ENCODE measurements at regions not wholly inside any gene's neighbourhood (a gene's known extent, or its start where the extent isn't known, plus 50 kb on each side); places are given as distances from the start of the nearest gene placed in this dataset.

DNA sequence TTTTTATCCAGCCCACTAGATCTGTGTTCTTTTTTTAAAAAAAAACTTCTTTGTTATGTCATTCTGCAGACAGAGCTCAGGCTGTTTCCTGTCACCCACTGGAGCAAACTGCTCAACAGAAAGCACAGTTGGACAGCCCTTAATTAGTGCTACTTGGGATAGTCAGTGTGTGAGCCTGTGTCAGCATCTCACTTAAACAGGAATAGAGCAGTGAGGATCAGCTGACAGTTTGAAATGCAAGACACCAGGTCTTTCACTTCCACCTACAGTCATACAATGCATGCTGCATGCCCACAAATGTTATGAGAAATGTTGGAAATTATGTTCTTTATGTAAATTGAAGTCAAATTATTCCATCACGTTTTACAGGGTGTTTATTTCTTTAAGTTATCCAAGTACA is 174.9 kb downstream of the NR4A2 start:
- TF ChIP-seq RAD21 (CRISPR knock-in tag; conservative IDR thresholded peaks at IDR 0.05 in 1 of 2, IDR thresholded peaks at IDR 0.05 in 1 of 2) (peak in 1 of 2 experiments; percentile 40; a peak in 2 of 4 replicates), MITF (IDR thresholded peaks at IDR 0.05) (no peak)
- no peaks in the 10 kb centered on the region for H3K9me3 ChIP-seq (replicated peaks; ENCODE audit: control insufficient read depth, insufficient read depth, low read depth, low read length)
- no peak overlapping the region for H2AFZ ChIP-seq (ENCODE audit: low read depth, low read length)
- H3K4me3 ChIP-seq = no peak overlapping the region
- no peaks in the 10 kb centered on the region for H3K27me3 ChIP-seq (ENCODE audit: control insufficient read depth in 2 of 2, insufficient read depth in 2 of 2, low read length in 2 of 2)
- no TSS peak for BruUV-seq (replicated peaks)
- H3K79me2 ChIP-seq (ENCODE audit: control insufficient read depth, insufficient read depth, low read length) = no peaks in the 10 kb centered on the region
- no peak overlapping the region for H3K27ac ChIP-seq (ENCODE audit: extremely low read depth, low read depth, low read length)
- H3K9ac ChIP-seq (ENCODE audit: insufficient read depth in 1 of 2, low read depth in 2 of 2, low read length in 2 of 2) = no peak overlapping the region
- ChIA-PET POLR2A (interaction anchor here (0.7 kb wide), 1 partner anchor 91 kb away, joined by 3 read pairs; no protein-coding TSS in a partner anchor), CTCF (ENCODE audit: low intra/inter-chr PET ratio) (no interaction called here)
- H3K4me1 ChIP-seq (replicated peaks in 1 of 2; ENCODE audit: control insufficient read depth in 2 of 2, insufficient read depth in 2 of 2, low read length in 2 of 2) = no peaks in the 10 kb centered on the region
- H3K36me3 ChIP-seq (ENCODE audit: control insufficient read depth, insufficient read depth, low read length) = no peaks in the 10 kb centered on the region
- DNase-seq (ENCODE audit: extremely low read depth in 1 of 4, low spot score in 3 of 4) (no peak), FAIRE-seq (no peak), ATAC-seq (no peak)
- in situ Hi-C loops (cut with MboI) = no loop called here
- 0% methylated on average over 1 of the region's 1 CpG for WGBS (ENCODE audit: insufficient coverage, low coverage, missing lambda C conversion rate)
- no peaks in the 10 kb centered on the region for H3K9me1 ChIP-seq (ENCODE audit: control insufficient read depth, insufficient read depth, low read length)
- intact Hi-C loops (cut with micrococcal nuclease) = no loop called here
- no peak overlapping the region for H3K4me2 ChIP-seq (ENCODE audit: insufficient read depth, low read length)
- H4K20me1 ChIP-seq (replicated peaks; ENCODE audit: control insufficient read depth, insufficient read depth, low read length) = no peaks in the 10 kb centered on the region

DNA sequence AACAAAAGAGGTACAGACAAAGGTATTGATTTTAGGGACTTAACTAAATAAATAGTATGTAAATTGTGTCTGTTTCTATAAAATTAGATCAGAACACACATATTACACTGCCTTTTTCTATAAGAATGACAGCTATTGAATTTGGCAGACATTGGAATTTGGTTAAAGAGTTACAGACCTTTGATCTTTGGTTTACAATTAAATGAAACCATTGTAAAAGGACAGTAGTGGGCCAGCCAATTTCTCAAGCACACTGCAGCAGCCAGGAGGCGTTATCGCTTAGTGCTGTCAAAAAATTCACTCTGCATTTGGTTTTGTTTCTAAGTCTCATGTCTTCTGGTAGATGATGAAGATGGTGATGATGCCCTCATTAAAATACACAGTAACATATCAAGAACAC is 175.9 kb downstream of the NR4A2 start:
- in situ Hi-C loops (cut with MboI) = no loop called here
- Histone ChIP-seq H3K4me3 (no peak overlapping the region), H3K27ac (ENCODE audit: extremely low read depth, low read depth, low read length) (no peak overlapping the region), H2AFZ (ENCODE audit: low read depth, low read length) (no peak overlapping the region), H3K9me3 (replicated peaks; ENCODE audit: control insufficient read depth, insufficient read depth, low read depth, low read length) (no peaks in the 10 kb centered on the region), H3K27me3 (ENCODE audit: control insufficient read depth in 2 of 2, insufficient read depth in 2 of 2, low read length in 2 of 2) (no peaks in the 10 kb centered on the region), H3K4me1 (replicated peaks in 1 of 2; ENCODE audit: control insufficient read depth in 2 of 2, insufficient read depth in 2 of 2, low read length in 2 of 2) (no peaks in the 10 kb centered on the region), H3K9ac (ENCODE audit: insufficient read depth in 1 of 2, low read depth in 2 of 2, low read length in 2 of 2) (no peak overlapping the region), H3K79me2 (ENCODE audit: control insufficient read depth, insufficient read depth, low read length) (no peaks in the 10 kb centered on the region), H3K4me2 (ENCODE audit: insufficient read depth, low read length) (no peak overlapping the region), H4K20me1 (replicated peaks; ENCODE audit: control insufficient read depth, insufficient read depth, low read length) (no peaks in the 10 kb centered on the region), H3K9me1 (ENCODE audit: control insufficient read depth, insufficient read depth, low read length) (no peaks in the 10 kb centered on the region), H3K36me3 (ENCODE audit: control insufficient read depth, insufficient read depth, low read length) (no peaks in the 10 kb centered on the region)
- ChIA-PET CTCF (ENCODE audit: low intra/inter-chr PET ratio) (interaction anchor here (0.6 kb wide), 1 partner anchor 403 kb away, joined by 3 read pairs; no protein-coding TSS in a partner anchor), POLR2A (no interaction called here)
- DNase-seq (ENCODE audit: extremely low read depth in 1 of 4, low spot score in 3 of 4) (no peak), FAIRE-seq (no peak), ATAC-seq (no peak)
- BruUV-seq (replicated peaks) = no TSS peak
- WGBS (ENCODE audit: insufficient coverage, low coverage, missing lambda C conversion rate) = 64% methylated on average over 2 of the region's 2 CpGs
- intact Hi-C loops (cut with micrococcal nuclease) = no loop called here
- TF ChIP-seq PTRF (tag; IDR thresholded peaks at IDR 0.05) = no peak
- no peak for TF ChIP-seq TEAD1 (CRISPR knock-in tag; IDR thresholded peaks at IDR 0.05)
- peak in 1 of 2 experiments; percentile 36; a peak in 1 of 4 replicates for TF ChIP-seq RAD21 (CRISPR knock-in tag; conservative IDR thresholded peaks at IDR 0.05 in 1 of 2, IDR thresholded peaks at IDR 0.05 in 1 of 2)
- no peak for TF ChIP-seq CHD4 (IDR thresholded peaks at IDR 0.05; ENCODE audit: insufficient read depth, insufficient replicate concordance, low read depth, low read length, poor library complexity, severe bottlenecking)
- TF ChIP-seq XRCC3 (IDR thresholded peaks at IDR 0.05) = no peak
- TF ChIP-seq CAMTA2 (CRISPR knock-in tag; conservative IDR thresholded peaks at IDR 0.05) = no peak
- TF ChIP-seq DDX20 (tag; IDR thresholded peaks at IDR 0.05; ENCODE audit: low read depth) = no peak
- TF ChIP-seq ZNF586 (CRISPR knock-in tag; conservative IDR thresholded peaks at IDR 0.05) = no peak
- no peak for TF ChIP-seq NFYB (IDR thresholded peaks at IDR 0.05; ENCODE audit: extremely low read depth, insufficient read length)
- TF ChIP-seq ZSCAN32 (CRISPR knock-in tag; IDR thresholded peaks at IDR 0.05) = no peak
- no peak for TF ChIP-seq TCF7 (IDR thresholded peaks at IDR 0.05; ENCODE audit: borderline replicate concordance)
- TF ChIP-seq CTCF (IDR thresholded peaks at IDR 0.05 in 2 of 3, conservative IDR thresholded peaks at IDR 0.05 in 1 of 3; ENCODE audit: insufficient read depth in 2 of 3, low read depth in 1 of 3, low read length in 3 of 3) = 0 out of 6 replicates have a peak, but pooled peaks of 1 of the 3 experiments have one; percentile 10

Data from K562 (cell line).